Loucy (cell line): ENCODE measurements at regions not wholly inside any gene's neighbourhood (a gene's known extent, or its start where the extent isn't known, plus 50 kb on each side); places are given as distances from the start of the nearest gene placed in this dataset.

Experiments
- CTCF ChIP-seq: fragments of 200-600 bp; sonication (generic); conservative IDR thresholded peaks from 2 replicates; pipeline ENCODE4 v1.5.1; 2014; ENCODE audit warnings: mild to moderate bottlenecking, antibody characterized with exemption, low read length
- EZH2phosphoT487 ChIP-seq: fragments of 200-600 bp; IDR thresholded peaks from 2 replicates; pipeline ENCODE4 v1.6.1; 2018; ENCODE audit warnings: antibody characterized with exemption, mild to moderate bottlenecking, moderate library complexity, borderline replicate concordance

- TF ChIP-seq CTCF (no peak), EZH2phosphoT487 (no peak)
These were observed 390.6 kb upstream of the MARCKS start for GRCh38 chr6:113466526-113466925.
